Gastroesophageal sphincter (tissue), 4 donors: ENCODE measurements at regions not wholly inside any gene's neighbourhood (a gene's known extent, or its start where the extent isn't known, plus 50 kb on each side); places are given as distances from the start of the nearest gene placed in this dataset.
"Not testable (repeated sequence)": the region's sequence is repeated elsewhere in the genome, so short reads cannot be mapped to it uniquely, and the experiment has no call there.

Experiments
- ATAC-seq: fragments of 150-250 bp; one replicate; pipeline ENCODE4 v1.9.1; 2016; ENCODE audit warnings: mild to moderate bottlenecking, moderate library complexity
- H3K27ac ChIP-seq, 4 donors: fragments of 200-600 bp; sonication (generic) in 3 of 4; 1 replicate in 3 of 4; 2 replicates in 1 of 4; pipeline ENCODE4 v1.5.1; 2016 to 2019
- H3K27me3 ChIP-seq: fragments of 200-600 bp; sonication (generic); one replicate; pipeline ENCODE4 v1.5.1; 2019
- H3K36me3 ChIP-seq, 2 donors: fragments of 200-600 bp; sonication (generic); one replicate each; pipeline ENCODE4 v1.5.1; 2019; ENCODE audit warnings: control low read depth in 1 of 2
- H3K4me1 ChIP-seq, 3 donors: fragments of 200-600 bp; sonication (generic); 1 replicate in 2 of 3; 2 replicates in 1 of 3; pipeline ENCODE4 v1.5.1; 2016 to 2019; ENCODE audit warnings: control low read depth in 2 of 3
- H3K4me3 ChIP-seq, 2 donors: fragments of 200-600 bp; sonication (generic); one replicate each; pipeline ENCODE4 v1.5.1; 2019; ENCODE audit warnings: mild to moderate bottlenecking in 1 of 2, moderate library complexity in 1 of 2
- H3K9me3 ChIP-seq, 3 donors: fragments of 200-600 bp; sonication (generic); one replicate each; pipeline ENCODE4 v1.5.1; 2017 to 2019; ENCODE audit warnings: control low read depth in 2 of 3
- EP300 ChIP-seq: sonication (generic); formaldehyde crosslinking; IDR thresholded peaks from one replicate; pipeline ENCODE4 v1.6.1; 2017; ENCODE audit warnings: antibody characterized with exemption, mild to moderate bottlenecking
- WGBS, 2 donors: methylation state at CpG; one replicate each; pipeline ENCODE4 v1.1.5; 2018; ENCODE audit warnings: low coverage in 1 of 2; 5-methylcytosine and 5-hydroxymethylcytosine counted together
- TF ChIP-seq, protein P1 (sequence below), 4 experiments: fragments of 200-600 bp in 2 of 4; fragments of 450-650 bp in 2 of 4; sonication (generic) in 1 of 4; IDR thresholded peaks; one replicate each; pipeline ENCODE4 v1.5.1; 2017 to 2019; ENCODE audit warnings: antibody characterized with exemption in 4 of 4, mild to moderate bottlenecking in 2 of 4, moderate library complexity in 2 of 4

DNA sequence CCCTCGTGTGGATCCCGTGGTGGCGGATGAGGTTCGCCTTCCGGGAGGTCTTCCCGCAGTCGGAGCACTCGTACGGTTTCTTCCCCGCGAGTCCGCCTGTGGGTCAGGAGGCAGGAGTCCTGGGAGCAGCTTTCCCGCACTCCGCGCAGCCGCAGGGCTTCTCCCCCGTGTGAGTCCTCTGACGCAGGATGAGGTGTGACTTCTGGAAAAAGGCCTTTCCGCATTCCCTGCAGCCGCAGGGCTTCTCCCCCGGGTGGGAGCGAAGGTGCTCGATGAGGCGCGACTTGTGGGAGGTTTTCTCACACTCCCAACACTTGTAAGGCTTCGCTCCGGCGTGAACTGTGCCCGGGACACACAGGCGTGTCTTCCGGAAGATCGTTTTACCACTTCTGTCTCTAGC lies 68.8 kb upstream of the WIPI2 start:
- ATAC-seq, H3K27ac ChIP-seq, H3K4me3 ChIP-seq, H3K9me3 ChIP-seq, H3K36me3 ChIP-seq, H3K4me1 ChIP-seq: not testable (repeated sequence)
- peaks cover 20% of the 10 kb centered on the region for H3K27me3 ChIP-seq
- no CpG with 5 or more reads among the region's 32 CpGs for WGBS, 2 donors

DNA sequence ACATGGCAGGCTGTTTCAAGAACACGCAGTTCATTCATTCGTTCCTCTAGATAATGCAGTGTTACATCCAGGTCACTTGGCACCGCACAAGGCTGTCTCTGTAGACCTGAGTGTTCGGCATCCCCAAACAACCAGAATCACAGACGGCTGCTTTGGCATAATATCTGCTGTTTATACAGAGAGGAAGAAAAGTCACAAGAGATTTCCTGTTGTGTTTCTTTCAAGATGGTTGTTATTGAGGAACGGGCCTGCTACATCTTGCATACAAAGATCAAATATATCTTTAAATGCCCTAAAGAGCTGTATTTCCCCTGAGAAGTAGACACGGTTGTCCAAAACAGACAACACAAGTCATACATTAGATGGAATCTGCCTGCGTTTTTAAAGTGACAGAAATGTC lies 58.8 kb upstream of the WIPI2 start:
- ATAC-seq, H3K4me3 ChIP-seq, H3K4me1 ChIP-seq, H3K9me3 ChIP-seq, H3K36me3 ChIP-seq, H3K27ac ChIP-seq: not testable (repeated sequence)
- 45 to 50% methylated on average over 2 to 6 of the region's 8 CpGs for WGBS, 2 donors
- peaks cover 16% of the 10 kb centered on the region for H3K27me3 ChIP-seq

GRCh38 chr7:5132539-5132938 lies 57.5 kb upstream of the WIPI2 start:
- TF ChIP-seq, protein P1, sequence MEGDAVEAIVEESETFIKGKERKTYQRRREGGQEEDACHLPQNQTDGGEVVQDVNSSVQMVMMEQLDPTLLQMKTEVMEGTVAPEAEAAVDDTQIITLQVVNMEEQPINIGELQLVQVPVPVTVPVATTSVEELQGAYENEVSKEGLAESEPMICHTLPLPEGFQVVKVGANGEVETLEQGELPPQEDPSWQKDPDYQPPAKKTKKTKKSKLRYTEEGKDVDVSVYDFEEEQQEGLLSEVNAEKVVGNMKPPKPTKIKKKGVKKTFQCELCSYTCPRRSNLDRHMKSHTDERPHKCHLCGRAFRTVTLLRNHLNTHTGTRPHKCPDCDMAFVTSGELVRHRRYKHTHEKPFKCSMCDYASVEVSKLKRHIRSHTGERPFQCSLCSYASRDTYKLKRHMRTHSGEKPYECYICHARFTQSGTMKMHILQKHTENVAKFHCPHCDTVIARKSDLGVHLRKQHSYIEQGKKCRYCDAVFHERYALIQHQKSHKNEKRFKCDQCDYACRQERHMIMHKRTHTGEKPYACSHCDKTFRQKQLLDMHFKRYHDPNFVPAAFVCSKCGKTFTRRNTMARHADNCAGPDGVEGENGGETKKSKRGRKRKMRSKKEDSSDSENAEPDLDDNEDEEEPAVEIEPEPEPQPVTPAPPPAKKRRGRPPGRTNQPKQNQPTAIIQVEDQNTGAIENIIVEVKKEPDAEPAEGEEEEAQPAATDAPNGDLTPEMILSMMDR (IDR thresholded peaks at IDR 0.05), result no peak
- TF ChIP-seq EP300, result no peak
- Histone ChIP-seq H3K4me1 (no peaks in the 10 kb centered on the region), H3K36me3 (no peaks in the 10 kb centered on the region), H3K9me3 (no peaks in the 10 kb centered on the region), H3K4me3 (no peak overlapping the region), H3K27ac (no peak overlapping the region), H3K27me3 (peaks cover 21% of the 10 kb centered on the region)
- 62 to 88% methylated on average over 3 to 4 of the region's 7 CpGs for WGBS, 2 donors
- ATAC-seq, result no peak

DNA sequence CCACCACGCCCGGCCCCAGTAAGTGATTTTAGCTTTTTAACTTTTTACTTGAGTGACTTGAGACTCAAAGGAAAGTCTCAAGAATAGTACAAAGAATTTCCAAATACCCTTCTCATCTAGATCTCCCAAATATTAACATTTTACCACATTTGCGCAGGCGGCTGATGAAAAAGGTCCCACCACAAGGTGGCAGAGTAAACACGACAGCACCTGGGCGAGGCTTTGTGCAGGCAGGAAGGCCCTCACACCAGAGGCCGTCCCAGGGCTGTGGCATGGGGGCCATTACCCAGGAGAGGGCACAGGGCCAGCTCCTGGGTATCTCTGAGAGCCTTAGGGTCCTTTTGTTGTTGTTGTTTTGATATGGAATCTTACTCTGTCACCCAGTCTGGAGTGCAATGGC lies 50.0 kb upstream of the WIPI2 start:
- no peak for ATAC-seq
- H3K36me3 ChIP-seq, result no peaks in the 10 kb centered on the region
- 33% methylated on average over 3 of the region's 7 CpGs; no CpG with 5 or more reads in 1 of the 2 donors for WGBS, 2 donors
- H3K9me3 ChIP-seq, result no peaks in the 10 kb centered on the region
- no peak for TF ChIP-seq EP300
- TF ChIP-seq, protein P1 (IDR thresholded peaks at IDR 0.05), result peak in 3 of 4 experiments; percentile 19 to 53 (median 47)
- H3K4me1 ChIP-seq, result no peaks in the 10 kb centered on the region
- H3K27me3 ChIP-seq, result peaks cover 22% of the 10 kb centered on the region
- H3K27ac ChIP-seq, result no peak overlapping the region
- H3K4me3 ChIP-seq, result no peak overlapping the region
